GM23338 (cell line): ENCODE measurements at regions not wholly inside any gene's neighbourhood (a gene's known extent, or its start where the extent isn't known, plus 50 kb on each side); places are given as distances from the start of the nearest gene placed in this dataset.

ENCODE experiments used
- ATAC-seq: fragments of 200-7000 bp; cut with Tn5 transposase; 3 replicates; pipeline ENCODE4 v1.9.1; 2020
- DNase-seq: peaks from one replicate; pipeline ENCODE4 v3.0.0-alpha.2; 2015; ENCODE audit warnings: low spot score
- H2AFZ ChIP-seq: fragments of 200-600 bp; sonication (generic); 2 replicates; pipeline ENCODE4 v1.8.0; 2016; ENCODE audit warnings: antibody characterized with exemption, mild to moderate bottlenecking, moderate library complexity
- H3F3A ChIP-seq: fragments of 200-600 bp; sonication (generic); replicated peaks from 2 replicates; pipeline ENCODE4 v1.8.0; 2017; ENCODE audit warnings: antibody characterized with exemption, mixed run types, low read depth
- H3K27ac ChIP-seq: fragments of 200-600 bp; sonication (generic); 2 replicates; pipeline ENCODE4 v1.6.1; 2016; ENCODE audit warnings: low read depth
- H3K27me3 ChIP-seq: fragments of 200-600 bp; sonication (generic); 2 replicates; pipeline ENCODE4 v1.8.0; 2016; ENCODE audit warnings: mild to moderate bottlenecking, mixed run types, moderate library complexity; ENCODE audit not compliant: insufficient read depth
- H3K36me3 ChIP-seq: fragments of 200-600 bp; sonication (generic); 2 replicates; pipeline ENCODE4 v1.8.0; 2016; ENCODE audit warnings: mild to moderate bottlenecking; ENCODE audit not compliant: insufficient read depth
- H3K4me1 ChIP-seq: fragments of 200-600 bp; sonication (generic); 2 replicates; pipeline ENCODE4 v1.8.0; 2016; ENCODE audit warnings: mild to moderate bottlenecking, moderate library complexity; ENCODE audit not compliant: insufficient read depth
- H3K4me2 ChIP-seq: fragments of 200-600 bp; sonication (generic); 2 replicates; pipeline ENCODE4 v1.7.1; 2017; ENCODE audit warnings: mixed run types
- H3K4me3 ChIP-seq: fragments of 200-600 bp; sonication (generic); 2 replicates; pipeline ENCODE4 v1.6.1; 2016; ENCODE audit warnings: mixed run types
- H3K79me2 ChIP-seq: fragments of 200-600 bp; sonication (generic); replicated peaks from 2 replicates; pipeline ENCODE4 v1.8.0; 2017; ENCODE audit warnings: mild to moderate bottlenecking; ENCODE audit not compliant: insufficient read depth
- H3K9me2 ChIP-seq: fragments of 200-600 bp; sonication (generic); 2 replicates; pipeline ENCODE4 v1.8.0; 2017; ENCODE audit not compliant: insufficient read depth
- H4K20me1 ChIP-seq: fragments of 200-600 bp; sonication (generic); replicated peaks from 2 replicates; pipeline ENCODE4 v1.8.0; 2017; ENCODE audit warnings: mild to moderate bottlenecking; ENCODE audit not compliant: insufficient read depth
- H3K27ac Mint-ChIP-seq: 2 replicates; pipeline ENCODE4 v1.8.0; 2020; ENCODE audit warnings: inconsistent platforms, mild to moderate bottlenecking, moderate library complexity, mixed read lengths
- H3K27me3 Mint-ChIP-seq: 3 replicates; pipeline ENCODE4 v1.8.0; 2022; ENCODE audit warnings: low read depth, mild to moderate bottlenecking, moderate library complexity, mixed read lengths, inconsistent platforms; ENCODE audit not compliant: insufficient read depth, poor library complexity
- H3K36me3 Mint-ChIP-seq: 3 replicates; pipeline ENCODE4 v1.8.0; 2021; ENCODE audit warnings: low read depth, mild to moderate bottlenecking, inconsistent platforms, moderate library complexity, mixed read lengths
- H3K4me1 Mint-ChIP-seq: 3 replicates; pipeline ENCODE4 v1.8.0; 2020; ENCODE audit warnings: mild to moderate bottlenecking, inconsistent platforms, mixed read lengths
- H3K4me3 Mint-ChIP-seq: 3 replicates; pipeline ENCODE4 v1.8.0; 2021; ENCODE audit warnings: moderate library complexity, mild to moderate bottlenecking, inconsistent platforms, mixed read lengths
- H3K9me3 Mint-ChIP-seq: 3 replicates; pipeline ENCODE4 v1.8.0; 2020; ENCODE audit warnings: moderate library complexity, mild to moderate bottlenecking, inconsistent platforms, mixed read lengths
- CREB1 ChIP-seq: fragments of 250-450 bp; sonication (Bioruptor Pico); IDR thresholded peaks from 2 replicates; pipeline ENCODE4 v1.5.0; 2020; ENCODE audit warnings: low read depth, mild to moderate bottlenecking, moderate library complexity
- EZH2 ChIP-seq: fragments of 200-600 bp; sonication (generic); IDR thresholded peaks from one replicate; pipeline ENCODE4 v1.8.0; 2017; ENCODE audit warnings: antibody characterized with exemption, mild to moderate bottlenecking, low read depth; ENCODE audit not compliant: unreplicated experiment
- EZH2phosphoT487 ChIP-seq: fragments of 200-600 bp; sonication (generic); IDR thresholded peaks from one replicate; pipeline ENCODE4 v1.8.1; 2018; ENCODE audit warnings: antibody characterized with exemption; ENCODE audit not compliant: unreplicated experiment
- JUNB ChIP-seq: IDR thresholded peaks from one replicate; pipeline ENCODE4 v1.6.1; 2016; ENCODE audit warnings: antibody characterized with exemption; ENCODE audit not compliant: unreplicated experiment
- NANOG ChIP-seq: IDR thresholded peaks from 2 replicates; pipeline ENCODE4 v1.6.1; 2016; ENCODE audit warnings: antibody characterized with exemption, borderline replicate concordance
- POLR2AphosphoS5 ChIP-seq: IDR thresholded peaks from 2 replicates; pipeline ENCODE4 v1.6.1; 2016; ENCODE audit warnings: antibody characterized with exemption, low read depth
- REST ChIP-seq: IDR thresholded peaks from one replicate; pipeline ENCODE4 v1.6.1; 2018; ENCODE audit warnings: antibody characterized with exemption; ENCODE audit not compliant: unreplicated experiment
- STAT1 ChIP-seq: IDR thresholded peaks from one replicate; pipeline ENCODE4 v1.6.1; 2016; ENCODE audit warnings: antibody characterized with exemption; ENCODE audit not compliant: unreplicated experiment
- ZNF114 ChIP-seq: fragments of 250-450 bp; sonication (Bioruptor Pico); IDR thresholded peaks from 2 replicates; pipeline ENCODE4 v1.5.0; 2020; ENCODE audit warnings: mild to moderate bottlenecking, moderate library complexity
- ZNF331 ChIP-seq: fragments of 250-450 bp; sonication (Bioruptor Pico); IDR thresholded peaks from 2 replicates; pipeline ENCODE4 v1.5.0; 2020; ENCODE audit warnings: low read depth, mild to moderate bottlenecking, moderate library complexity
- ZNF462 ChIP-seq: fragments of 250-450 bp; sonication (Bioruptor Pico); IDR thresholded peaks from 2 replicates; pipeline ENCODE4 v1.5.0; 2020; ENCODE audit warnings: mild to moderate bottlenecking, moderate library complexity
- TF ChIP-seq, protein P1 (sequence below), 2 experiments: fragments of 200-600 bp in 1 of 2; sonication (generic) in 1 of 2; conservative IDR thresholded peaks; 2 replicates each; pipeline versions ENCODE4 v1.5.1 to v1.6.1; 2016 to 2017; ENCODE audit warnings: antibody characterized with exemption in 2 of 2, low read depth in 2 of 2, mild to moderate bottlenecking in 2 of 2, moderate library complexity in 1 of 2
- TF ChIP-seq, protein P2 (sequence below): IDR thresholded peaks from 2 replicates; pipeline ENCODE4 v1.6.1; 2016; ENCODE audit warnings: antibody characterized with exemption

DNA sequence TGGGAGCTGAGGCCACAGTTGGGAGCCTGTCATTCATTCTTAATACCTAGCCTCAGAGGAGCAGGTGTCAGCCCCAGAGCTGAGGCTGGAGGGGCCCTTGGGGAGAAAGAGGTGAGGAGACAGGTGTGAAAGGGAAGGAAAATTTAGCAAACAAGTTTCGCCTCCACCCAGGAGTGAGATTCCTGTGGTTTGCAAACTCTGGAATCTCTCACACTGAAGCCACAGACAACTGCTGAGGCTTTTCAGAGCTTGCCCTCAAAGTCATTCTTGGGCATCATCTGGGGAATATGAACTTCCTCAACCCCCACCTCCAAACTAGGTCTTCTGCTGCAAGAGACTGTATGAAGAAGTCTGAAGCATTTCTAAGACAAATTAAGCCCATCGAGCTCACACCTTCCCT, 589.5 kb upstream of the TBX3 start:
- H2AFZ ChIP-seq: no peak overlapping the region
- H3K79me2 ChIP-seq: no peaks in the 10 kb centered on the region
- Mint-ChIP-seq H3K36me3 (no peaks in the 10 kb centered on the region), H3K4me3 (no peak overlapping the region), H3K27ac (no peak overlapping the region), H3K4me1 (no peaks in the 10 kb centered on the region), H3K9me3 (no peaks in the 10 kb centered on the region), H3K27me3 (no peaks in the 10 kb centered on the region)
- H3K9me2 ChIP-seq: no peaks in the 10 kb centered on the region
- no peak overlapping the region for H3K4me2 ChIP-seq
- no peak for DNase-seq
- no peaks in the 10 kb centered on the region for H3F3A ChIP-seq
- no peak for ATAC-seq
- no peak for TF ChIP-seq EZH2phosphoT487
- TF ChIP-seq, protein P1, sequence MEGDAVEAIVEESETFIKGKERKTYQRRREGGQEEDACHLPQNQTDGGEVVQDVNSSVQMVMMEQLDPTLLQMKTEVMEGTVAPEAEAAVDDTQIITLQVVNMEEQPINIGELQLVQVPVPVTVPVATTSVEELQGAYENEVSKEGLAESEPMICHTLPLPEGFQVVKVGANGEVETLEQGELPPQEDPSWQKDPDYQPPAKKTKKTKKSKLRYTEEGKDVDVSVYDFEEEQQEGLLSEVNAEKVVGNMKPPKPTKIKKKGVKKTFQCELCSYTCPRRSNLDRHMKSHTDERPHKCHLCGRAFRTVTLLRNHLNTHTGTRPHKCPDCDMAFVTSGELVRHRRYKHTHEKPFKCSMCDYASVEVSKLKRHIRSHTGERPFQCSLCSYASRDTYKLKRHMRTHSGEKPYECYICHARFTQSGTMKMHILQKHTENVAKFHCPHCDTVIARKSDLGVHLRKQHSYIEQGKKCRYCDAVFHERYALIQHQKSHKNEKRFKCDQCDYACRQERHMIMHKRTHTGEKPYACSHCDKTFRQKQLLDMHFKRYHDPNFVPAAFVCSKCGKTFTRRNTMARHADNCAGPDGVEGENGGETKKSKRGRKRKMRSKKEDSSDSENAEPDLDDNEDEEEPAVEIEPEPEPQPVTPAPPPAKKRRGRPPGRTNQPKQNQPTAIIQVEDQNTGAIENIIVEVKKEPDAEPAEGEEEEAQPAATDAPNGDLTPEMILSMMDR (conservative IDR thresholded peaks at IDR 0.05; ENCODE audit: low read depth in 2 of 2): no peak
- TF ChIP-seq POLR2AphosphoS5: no peak
- no peak for TF ChIP-seq ZNF331
- no peak for TF ChIP-seq JUNB
- TF ChIP-seq ZNF114: no peak
- no peak for TF ChIP-seq REST
- TF ChIP-seq STAT1: no peak
- TF ChIP-seq CREB1 (CRISPR knock-in tag): no peak
- no peak for TF ChIP-seq ZNF462 (CRISPR knock-in tag)
- no peak for TF ChIP-seq NANOG
- TF ChIP-seq, protein P2, sequence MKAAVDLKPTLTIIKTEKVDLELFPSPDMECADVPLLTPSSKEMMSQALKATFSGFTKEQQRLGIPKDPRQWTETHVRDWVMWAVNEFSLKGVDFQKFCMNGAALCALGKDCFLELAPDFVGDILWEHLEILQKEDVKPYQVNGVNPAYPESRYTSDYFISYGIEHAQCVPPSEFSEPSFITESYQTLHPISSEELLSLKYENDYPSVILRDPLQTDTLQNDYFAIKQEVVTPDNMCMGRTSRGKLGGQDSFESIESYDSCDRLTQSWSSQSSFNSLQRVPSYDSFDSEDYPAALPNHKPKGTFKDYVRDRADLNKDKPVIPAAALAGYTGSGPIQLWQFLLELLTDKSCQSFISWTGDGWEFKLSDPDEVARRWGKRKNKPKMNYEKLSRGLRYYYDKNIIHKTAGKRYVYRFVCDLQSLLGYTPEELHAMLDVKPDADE: no peak
- TF ChIP-seq EZH2: no peak
- H3K4me1 ChIP-seq: no peaks in the 10 kb centered on the region
- no peaks in the 10 kb centered on the region for H4K20me1 ChIP-seq
- no peaks in the 10 kb centered on the region for H3K36me3 ChIP-seq
- H3K27ac ChIP-seq: no peak overlapping the region
- no peak overlapping the region for H3K4me3 ChIP-seq
- no peaks in the 10 kb centered on the region for H3K27me3 ChIP-seq
